NCI-H2196 treated with DMSO at 0.1 percent for 48 hours (cell line): ENCODE measurements at regions not wholly inside any gene's neighbourhood (a gene's known extent, or its start where the extent isn't known, plus 50 kb on each side); places are given as distances from the start of the nearest gene placed in this dataset.
"Not testable (repeated sequence)": the region's sequence is repeated elsewhere in the genome, so short reads cannot be mapped to it uniquely, and the experiment has no call there.

Experiments used
- DNase-seq: peaks from one replicate; lab custom pipeline; 2025; ENCODE audit not compliant: unreplicated experiment; lab: John Stamatoyannopoulos, UW

DNA sequence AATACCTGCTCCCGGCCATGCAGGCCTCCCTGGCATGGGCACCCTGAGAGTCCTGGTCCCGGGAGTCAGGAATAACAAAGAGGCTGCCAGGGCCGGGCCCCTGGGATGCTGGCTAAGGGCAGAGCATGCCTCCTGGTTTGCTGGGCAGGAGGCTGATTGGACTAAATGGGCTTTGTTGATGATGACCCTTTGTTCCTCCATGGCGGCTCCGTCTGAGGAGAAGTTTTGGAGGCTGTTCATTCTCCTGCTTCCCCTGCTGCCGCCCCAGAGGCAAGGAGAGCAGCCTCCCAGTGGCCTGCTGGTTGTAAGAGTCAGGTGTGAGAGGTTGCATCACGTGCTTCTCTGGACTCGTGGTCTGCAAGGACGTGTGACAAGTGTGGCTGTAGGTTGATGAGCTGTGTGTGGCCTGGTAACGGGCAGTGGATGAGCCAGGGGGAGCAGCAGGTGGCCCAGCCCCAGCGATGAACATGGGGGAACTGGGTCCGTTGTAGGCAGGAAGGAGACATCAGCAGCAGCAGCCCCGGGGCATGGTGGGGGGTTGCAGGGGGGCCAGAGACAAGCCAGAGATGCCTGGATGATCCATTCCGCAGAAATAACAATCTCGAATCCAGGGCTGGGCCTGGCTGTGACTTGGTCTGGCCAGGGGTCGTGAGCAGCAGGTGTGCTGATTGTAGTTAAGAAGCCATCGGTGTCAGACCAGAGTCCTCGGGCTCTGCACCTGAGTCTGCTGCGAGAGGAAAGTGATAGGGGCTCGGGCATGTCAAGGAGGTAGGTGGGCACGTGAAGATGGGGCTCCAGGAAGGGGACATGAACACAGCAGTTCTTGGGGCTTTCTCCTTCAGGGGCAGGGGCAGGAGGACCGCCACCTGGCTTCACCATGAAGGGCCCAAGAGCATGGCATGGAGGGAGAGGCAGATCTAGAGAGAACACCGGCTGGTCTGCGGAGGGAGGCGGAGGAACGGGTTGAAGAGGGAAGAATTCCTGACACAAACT is 101.4 kb downstream of the TNFRSF13B start:
- DNase-seq: no peak

DNA sequence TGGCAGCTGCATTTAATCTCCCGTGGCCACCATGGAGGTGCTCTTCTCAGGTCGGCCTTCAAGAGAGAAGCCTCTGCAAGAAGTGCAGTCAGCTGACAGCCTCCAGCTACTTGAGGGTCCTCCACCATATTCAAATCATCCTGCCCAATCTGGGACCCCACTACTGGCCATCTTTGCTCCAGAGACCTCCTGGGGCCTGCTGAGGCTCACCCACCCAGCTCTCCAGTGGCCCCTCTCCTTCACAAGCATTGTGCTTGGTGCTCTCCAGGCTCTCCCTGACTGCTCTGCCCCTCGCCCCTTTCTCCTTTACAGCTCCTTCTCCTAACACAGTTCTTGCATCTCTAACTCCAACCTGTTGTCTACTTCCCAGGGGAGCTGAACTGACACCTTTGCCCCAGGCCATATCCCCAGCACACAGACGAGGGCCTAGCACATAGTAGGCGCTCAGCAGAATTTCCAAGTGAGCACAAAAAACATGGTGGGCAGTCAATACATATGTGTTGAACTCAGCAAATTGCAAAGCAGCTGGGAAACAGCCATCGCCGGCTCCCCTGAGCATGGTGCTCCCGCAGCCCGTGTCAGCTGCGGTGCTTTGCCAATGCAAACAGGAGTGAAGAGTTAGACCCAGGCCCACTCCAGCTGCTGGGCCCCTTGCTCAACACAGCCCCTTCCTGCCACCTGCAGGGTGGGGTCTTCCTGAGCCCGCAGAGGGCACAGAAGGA is 102.2 kb downstream of the TNFRSF13B start:
- DNase-seq: not testable (repeated sequence)

GRCh38 chr17:16868616-16869015 is 103.3 kb downstream of the TNFRSF13B start:
- not testable (repeated sequence) for DNase-seq

DNA sequence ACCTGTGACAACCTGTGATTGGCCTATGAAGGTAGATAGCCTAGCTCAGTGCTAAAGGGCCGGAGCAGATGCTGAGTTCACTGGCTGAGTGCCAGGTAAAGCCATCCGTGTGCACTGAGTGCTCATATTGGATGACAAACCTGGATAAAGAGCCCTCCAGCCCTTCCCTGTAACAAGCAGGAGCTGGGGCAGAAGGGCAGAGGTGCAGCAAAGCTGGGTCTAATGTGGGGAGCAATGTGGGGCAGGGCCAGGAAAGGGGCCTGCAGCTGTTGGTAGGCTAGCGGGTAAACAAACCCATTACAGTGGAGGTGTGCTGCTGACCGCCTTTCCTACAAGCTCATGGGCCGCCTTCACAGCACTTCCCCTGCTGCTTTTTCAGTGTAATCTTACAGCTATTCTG is 104.4 kb downstream of the TNFRSF13B start:
- peak; percentile 1 for DNase-seq

GRCh38 chr17:16866841-16867240 is 105.1 kb downstream of the TNFRSF13B start:
- not testable (repeated sequence) for DNase-seq

GRCh38 chr17:16866436-16866835 is 105.5 kb downstream of the TNFRSF13B start:
- no peak for DNase-seq

DNA sequence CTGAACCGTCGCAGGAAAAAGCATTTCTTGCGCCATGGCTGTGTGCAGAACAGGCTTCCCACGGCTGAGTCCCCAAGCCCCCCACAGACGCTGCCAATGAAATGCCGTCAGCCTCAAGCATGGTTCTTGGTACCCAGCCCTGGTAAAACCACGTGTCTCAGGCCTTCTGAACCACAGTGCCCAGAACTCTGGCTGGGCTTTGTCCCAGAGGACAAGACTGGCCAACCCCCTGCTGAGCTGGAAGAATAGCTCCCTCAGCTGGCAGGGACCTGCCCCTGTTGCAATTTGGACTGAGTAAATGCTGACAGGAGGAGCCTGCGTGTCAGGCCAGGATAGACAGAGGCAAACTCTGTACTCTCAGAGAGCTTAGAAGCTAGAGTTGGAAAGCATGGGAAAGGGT is 106.2 kb downstream of the TNFRSF13B start:
- not testable (repeated sequence) for DNase-seq

GRCh38 chr17:16865077-16865613 is 106.8 kb downstream of the TNFRSF13B start:
- DNase-seq: not testable (repeated sequence)

DNA sequence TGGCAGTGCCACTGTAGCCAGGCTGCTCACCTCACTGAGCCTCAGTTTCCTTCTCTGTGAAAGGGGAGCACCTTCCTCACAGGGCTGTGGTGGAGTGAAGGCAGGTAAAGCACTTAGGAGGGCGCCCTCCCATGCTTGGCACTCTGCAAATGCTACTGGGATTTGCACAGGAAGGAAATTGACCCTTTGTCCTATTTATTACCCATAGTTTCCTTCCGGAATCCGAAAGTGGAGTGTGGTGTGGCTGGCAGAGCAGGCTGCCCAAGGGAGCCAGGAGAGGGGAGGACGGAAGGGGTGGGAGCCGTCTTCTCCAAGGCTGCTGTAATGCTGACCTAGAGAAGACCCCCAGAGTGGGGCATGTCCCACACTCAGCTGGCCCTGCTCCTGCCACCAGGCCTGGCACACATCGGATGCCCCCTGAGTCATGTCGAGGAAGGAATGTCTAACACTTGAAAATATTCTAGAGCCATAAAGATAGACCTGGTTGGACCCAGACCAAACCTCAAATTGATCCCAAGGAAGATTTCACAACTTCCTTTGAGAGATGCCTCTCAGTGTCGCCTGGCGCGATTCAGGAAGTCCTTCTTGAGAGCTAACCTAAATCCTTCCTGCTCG is 107.3 kb downstream of the TNFRSF13B start:
- not testable (repeated sequence) for DNase-seq

DNA sequence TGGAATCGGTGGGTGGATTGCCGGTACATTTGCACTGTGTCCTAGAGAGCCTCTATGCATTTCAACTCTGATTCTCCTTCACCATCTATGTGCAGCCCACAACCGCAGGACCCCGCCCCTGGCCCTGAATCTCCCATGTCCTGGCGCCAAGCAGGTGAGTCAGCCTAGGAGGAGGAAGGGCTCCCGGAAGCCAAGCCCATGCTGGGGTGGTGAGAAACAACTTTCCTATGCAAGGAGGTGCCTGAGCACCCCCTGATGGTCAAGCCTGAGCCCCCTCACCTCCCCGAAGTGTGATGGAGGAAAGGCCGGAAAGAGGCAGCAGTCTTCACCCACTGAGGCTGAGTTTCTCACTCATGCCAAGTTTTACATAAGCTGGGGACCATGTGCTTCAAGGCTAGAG is 110.8 kb downstream of the TNFRSF13B start:
- not testable (repeated sequence) for DNase-seq

DNA sequence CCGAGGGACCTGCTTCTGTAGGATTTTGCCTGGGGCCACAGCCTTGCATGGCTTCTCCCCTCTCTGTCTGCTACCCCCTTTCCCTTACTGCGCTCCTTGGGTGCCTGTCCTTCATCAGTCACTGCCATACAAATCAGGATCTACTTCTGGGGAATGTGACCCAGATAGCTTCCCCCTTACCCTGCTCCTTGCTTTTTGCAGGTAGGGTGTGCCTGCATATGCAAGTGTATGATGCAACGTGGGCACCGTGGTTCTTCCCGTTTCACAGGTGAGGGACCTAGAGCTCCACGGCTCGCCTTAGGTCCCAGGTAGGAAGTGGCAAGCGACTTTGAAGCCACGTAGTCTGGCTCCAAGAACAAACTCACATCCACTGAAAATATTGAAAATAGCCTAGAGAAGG is 111.5 kb downstream of the TNFRSF13B start:
- DNase-seq: not testable (repeated sequence)

- DNase-seq: not testable (repeated sequence)
Observed at GRCh38 chr17:16859515-16859914, 112.4 kb downstream of the TNFRSF13B start.

DNA sequence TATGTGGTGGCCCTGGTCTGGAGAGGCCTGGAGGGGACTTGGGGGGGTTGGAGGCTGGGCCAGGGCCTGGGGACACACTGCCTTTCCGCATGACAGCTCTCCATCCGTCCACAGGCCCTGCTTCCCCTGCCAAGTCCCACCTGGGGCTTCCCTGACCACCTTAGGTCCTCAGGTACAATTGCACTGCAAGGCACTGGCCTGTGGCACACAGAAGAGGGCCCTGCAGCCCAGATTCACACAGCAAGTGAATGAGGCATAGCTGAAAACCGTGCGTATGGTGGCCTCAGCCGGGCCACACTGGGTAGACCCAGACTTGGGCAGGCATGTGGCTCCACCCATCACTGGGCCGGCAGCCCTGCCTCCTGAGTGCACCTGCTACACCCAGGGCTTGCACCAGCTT is 114.2 kb downstream of the TNFRSF13B start:
- not testable (repeated sequence) for DNase-seq

- not testable (repeated sequence) for DNase-seq
Observed at GRCh38 chr17:16856846-16857245, 115.1 kb downstream of the TNFRSF13B start.

- not testable (repeated sequence) for DNase-seq
Observed at GRCh38 chr17:16856171-16856570, 115.7 kb downstream of the TNFRSF13B start.

GRCh38 chr17:16854636-16855035 is 117.3 kb downstream of the TNFRSF13B start:
- DNase-seq: not testable (repeated sequence)

DNA sequence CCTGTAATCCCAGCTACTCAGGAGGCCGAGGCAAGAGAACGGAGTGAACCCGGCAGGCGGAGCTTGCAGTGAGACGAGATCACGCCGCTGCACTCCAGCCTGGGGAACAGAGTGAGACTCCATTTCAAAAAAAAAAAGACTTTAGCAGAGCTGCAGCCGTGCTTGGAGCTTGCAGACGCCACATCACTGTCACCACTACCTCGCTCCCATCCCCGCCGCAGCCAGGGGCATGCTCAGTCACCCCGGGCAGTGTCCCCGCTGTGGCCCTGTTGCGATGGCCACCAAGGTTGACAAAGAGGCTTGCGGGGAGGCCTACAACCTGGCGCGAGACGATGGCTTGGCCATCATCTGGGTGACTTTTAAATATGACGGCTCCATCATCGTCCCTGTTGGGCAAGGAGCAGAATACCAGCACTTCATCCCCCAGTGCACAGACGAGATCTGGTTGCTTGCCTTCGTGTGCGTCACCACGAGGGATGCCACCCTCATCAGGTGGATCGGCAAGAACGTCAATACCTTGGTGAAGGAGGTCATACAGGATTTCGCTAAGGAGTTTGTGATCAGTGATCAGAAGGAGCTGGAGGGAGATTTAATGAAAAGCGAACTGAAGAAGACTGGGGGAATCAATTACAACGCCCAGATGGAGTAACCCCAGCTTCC is 118.1 kb downstream of the TNFRSF13B start:
- DNase-seq: no peak

- not testable (repeated sequence) for DNase-seq
Observed at GRCh38 chr17:16849861-16850260, 122.1 kb downstream of the TNFRSF13B start.

DNA sequence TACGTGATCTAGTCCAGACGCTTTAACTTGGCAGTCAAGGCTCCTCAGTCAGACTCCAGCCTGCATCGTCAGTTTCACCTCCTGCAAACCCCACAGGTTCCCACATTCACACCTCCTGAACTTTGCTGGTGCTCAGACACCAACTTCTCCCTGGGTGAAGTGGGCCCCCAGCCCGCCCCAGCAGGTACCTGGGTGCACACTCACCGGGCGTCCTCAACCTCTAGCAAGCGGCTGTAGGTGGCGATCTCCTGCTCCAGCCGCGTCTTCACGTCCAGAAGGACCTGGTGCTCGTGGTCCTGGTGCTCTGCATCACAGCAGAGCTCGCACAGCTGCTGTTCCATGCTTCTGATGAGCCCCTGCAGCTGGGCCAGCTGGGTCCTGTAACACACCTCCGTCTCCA is 122.9 kb downstream of the TNFRSF13B start:
- not testable (repeated sequence) for DNase-seq

DNA sequence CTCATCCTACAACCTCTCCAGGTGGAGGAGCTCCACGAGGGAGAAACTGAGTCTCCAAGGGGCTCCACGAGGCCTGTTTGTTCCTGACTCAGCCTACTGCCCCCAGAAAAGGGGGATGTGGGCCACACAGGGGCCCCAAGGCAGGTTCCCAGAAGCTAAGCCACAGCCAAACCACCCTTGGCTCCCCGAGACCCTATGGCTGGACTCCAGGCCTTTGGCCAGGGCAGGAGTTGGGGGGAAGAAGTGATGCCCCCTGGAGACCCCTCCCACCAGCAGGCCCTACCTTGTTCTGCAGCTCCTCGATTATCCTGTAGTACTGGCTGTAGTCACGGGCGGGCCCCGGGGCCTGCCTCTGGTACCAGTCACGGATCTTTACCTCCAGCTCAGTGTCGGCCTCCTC is 126.8 kb downstream of the TNFRSF13B start:
- not testable (repeated sequence) for DNase-seq
